HCT116 (cell line): ENCODE measurements at regions not wholly inside any gene's neighbourhood (a gene's known extent, or its start where the extent isn't known, plus 50 kb on each side); places are given as distances from the start of the nearest gene placed in this dataset.
A peak's percentile ranks its signal among the peaks of the same experiment; 100 is the strongest.

Experiments used
- ATAC-seq: fragments of 200-7000 bp; cut with Tn5 transposase; 2 replicates; pipeline ENCODE4 v1.9.1; 2020; ENCODE audit warnings: mild to moderate bottlenecking, moderate library complexity
- BruUV-seq: library from RNA; stranded (reverse); fragments of 400-500 nt; replicated peaks from 2 replicates; lab custom pipeline; 2021; lab: Mats Ljungman, UMichigan
- CTCF ChIA-PET: fragments of 300-600 bp; sonication (Branson Sonifier 250); formaldehyde crosslinking; loops from one replicate; lab custom pipeline; 2021; ENCODE audit warnings: antibody characterized with exemption; lab: Charles Lee
- POLR2A ChIA-PET: fragments of 300-600, 350-600 bp; sonication (Branson Sonifier 250); formaldehyde crosslinking; loops from one replicate; lab custom pipeline; 2021; ENCODE audit warnings: antibody characterized with exemption; lab: Charles Lee
- RAD21 ChIA-PET, 2 experiments: fragments of 300-600 bp; sonication (Branson Sonifier 250); formaldehyde crosslinking; loops; one replicate each; lab custom pipeline; 2023; ENCODE audit warnings: low total read pairs in 2 of 2; ENCODE audit not compliant: uncharacterized antibody in 2 of 2, unreplicated experiment in 2 of 2, low non-redundant PET in 1 of 2; lab: Charles Lee
- DNase-seq: peaks from one replicate; pipeline ENCODE4 v3.0.0-alpha.2; 2010; ENCODE audit warnings: low read depth, low spot score
- H2AFZ ChIP-seq: fragments of 200-600 bp; shearing (Covaris generic), sonication (generic); 2 replicates; pipeline ENCODE4 v1.6.1; 2017; ENCODE audit warnings: low read depth, mixed run types, mixed read lengths, antibody characterized with exemption, low read length; ENCODE audit not compliant: poor library complexity, severe bottlenecking
- H3K27ac ChIP-seq: 2 replicates; pipeline ENCODE4 v1.5.1; 2012; ENCODE audit warnings: low read depth, low read length
- H3K27me3 ChIP-seq: fragments of 200-600 bp; sonication (generic); 2 replicates; pipeline ENCODE4 v1.6.1; 2016; ENCODE audit warnings: mixed run types, low read length, mixed read lengths; ENCODE audit not compliant: insufficient read depth
- H3K36me3 ChIP-seq, 2 experiments: fragments of 200-500 bp in 1 of 2; fragments of 200-600 bp in 1 of 2; sonication (Bioruptor generic) in 1 of 2; sonication (generic) in 1 of 2; 2 replicates each; pipeline versions ENCODE4 v1.5.1 to v1.6.1; 2014 to 2016; ENCODE audit warnings: low read length in 2 of 2, inconsistent platforms in 1 of 2, mixed read lengths in 1 of 2, mixed run types in 1 of 2; ENCODE audit not compliant: insufficient read depth in 2 of 2, control insufficient read depth in 1 of 2
- H3K4me1 ChIP-seq, 2 experiments: fragments of 200-600 bp in 1 of 2; sonication (generic) in 1 of 2; 2 replicates each; pipeline versions ENCODE4 v1.5.1 to v1.6.1; 2012 to 2017; ENCODE audit warnings: low read length in 2 of 2, inconsistent platforms in 1 of 2, mild to moderate bottlenecking in 1 of 2, mixed read lengths in 1 of 2, mixed run types in 1 of 2, moderate library complexity in 1 of 2; ENCODE audit not compliant: insufficient read depth in 2 of 2, control insufficient read depth in 1 of 2
- H3K4me2 ChIP-seq: fragments of 200-600 bp; sonication (generic); 2 replicates; pipeline ENCODE4 v1.6.1; 2017; ENCODE audit warnings: mixed run types, low read length, mixed read lengths
- H3K4me3 ChIP-seq, 2 experiments: fragments of 200-600 bp in 1 of 2; sonication (generic) in 1 of 2; replicated peaks in 1 of 2; 2 replicates each; pipeline ENCODE4 v1.5.1; 2011 to 2016; ENCODE audit warnings: low read length in 2 of 2, control low read depth in 1 of 2, low read depth in 1 of 2, mild to moderate bottlenecking in 1 of 2, mixed read lengths in 1 of 2, mixed run types in 1 of 2
- H3K79me2 ChIP-seq: fragments of 200-600 bp; sonication (generic); 2 replicates; pipeline ENCODE4 v1.6.1; 2017; ENCODE audit warnings: mild to moderate bottlenecking, mixed run types, low read length, moderate library complexity, mixed read lengths; ENCODE audit not compliant: insufficient read depth
- H3K9ac ChIP-seq: fragments of 200-600 bp; sonication (generic); 2 replicates; pipeline ENCODE4 v1.6.1; 2016; ENCODE audit warnings: low read length, mixed read lengths
- H3K9me2 ChIP-seq: fragments of 200-600 bp; sonication (generic), shearing (Covaris generic); 2 replicates; pipeline ENCODE4 v1.6.1; 2017; ENCODE audit warnings: mixed run types, mild to moderate bottlenecking, moderate library complexity; ENCODE audit not compliant: insufficient read depth
- H3K9me3 ChIP-seq, 2 experiments: fragments of 200-500 bp in 1 of 2; fragments of 200-600 bp in 1 of 2; sonication (Bioruptor generic) in 1 of 2; sonication (generic) in 1 of 2; 2 replicates each; pipeline ENCODE4 v1.6.1; 2014 to 2017; ENCODE audit warnings: low read length in 2 of 2, mixed read lengths in 2 of 2, inconsistent platforms in 1 of 2, low read depth in 1 of 2, mild to moderate bottlenecking in 1 of 2, mixed run types in 1 of 2, moderate library complexity in 1 of 2; ENCODE audit not compliant: control insufficient read depth in 1 of 2, insufficient read depth in 1 of 2
- H4K20me1 ChIP-seq: fragments of 200-600 bp; sonication (generic), shearing (Covaris generic); 2 replicates; pipeline ENCODE4 v1.6.1; 2017; ENCODE audit warnings: mixed run types, mild to moderate bottlenecking, moderate library complexity; ENCODE audit not compliant: insufficient read depth
- CEBPB ChIP-seq: IDR thresholded peaks from 2 replicates; pipeline ENCODE4 v1.6.1; 2012; ENCODE audit warnings: low read depth
- EGR1 ChIP-seq: IDR thresholded peaks from 2 replicates; pipeline ENCODE4 v1.6.1; 2012; ENCODE audit warnings: low read depth
- ELF1 ChIP-seq: IDR thresholded peaks from 2 replicates; pipeline ENCODE4 v1.6.1; 2012; ENCODE audit warnings: low read depth, borderline replicate concordance
- EZH2phosphoT487 ChIP-seq: fragments of 200-600 bp; IDR thresholded peaks from 2 replicates; pipeline ENCODE4 v1.6.1; 2018; ENCODE audit warnings: antibody characterized with exemption, borderline replicate concordance
- FOSL1 ChIP-seq: IDR thresholded peaks from 2 replicates; pipeline ENCODE4 v1.6.1; 2012; ENCODE audit warnings: low read depth
- POLR2AphosphoS5 ChIP-seq: IDR thresholded peaks from 2 replicates; pipeline ENCODE4 v1.6.1; 2011; ENCODE audit warnings: mild to moderate bottlenecking, low read depth, low read length, moderate library complexity
- SP1 ChIP-seq: IDR thresholded peaks from 2 replicates; pipeline ENCODE4 v1.6.1; 2012; ENCODE audit warnings: low read depth
- intact Hi-C: fragments of 100-400 bp; cut with micrococcal nuclease; formaldehyde crosslinking; loops from 2 replicates; pipeline ENCODE4 v1.10.0; 2022
- TF ChIP-seq, protein P1 (sequence below): IDR thresholded peaks from 2 replicates; pipeline ENCODE4 v1.6.1; 2012
- TF ChIP-seq, protein P2 (sequence below), 3 experiments: fragments of 200-600 bp in 1 of 3; sonication (generic) in 1 of 3; IDR thresholded peaks in 2 of 3; conservative IDR thresholded peaks in 1 of 3; 2 replicates each; pipeline ENCODE4 v1.5.1; 2012 to 2017; ENCODE audit warnings: low read depth in 2 of 3, low read length in 2 of 3, antibody characterized with exemption in 1 of 3, borderline replicate concordance in 1 of 3, control low read depth in 1 of 3, mild to moderate bottlenecking in 1 of 3, mixed read lengths in 1 of 3, mixed run types in 1 of 3, moderate library complexity in 1 of 3; ENCODE audit not compliant: insufficient read depth in 1 of 3
- TF ChIP-seq, protein P3 (sequence below): IDR thresholded peaks from 2 replicates; pipeline ENCODE4 v1.6.1; 2011; ENCODE audit warnings: mild to moderate bottlenecking, low read length, moderate library complexity; ENCODE audit not compliant: insufficient replicate concordance; ENCODE audit errors: extremely low read depth

DNA sequence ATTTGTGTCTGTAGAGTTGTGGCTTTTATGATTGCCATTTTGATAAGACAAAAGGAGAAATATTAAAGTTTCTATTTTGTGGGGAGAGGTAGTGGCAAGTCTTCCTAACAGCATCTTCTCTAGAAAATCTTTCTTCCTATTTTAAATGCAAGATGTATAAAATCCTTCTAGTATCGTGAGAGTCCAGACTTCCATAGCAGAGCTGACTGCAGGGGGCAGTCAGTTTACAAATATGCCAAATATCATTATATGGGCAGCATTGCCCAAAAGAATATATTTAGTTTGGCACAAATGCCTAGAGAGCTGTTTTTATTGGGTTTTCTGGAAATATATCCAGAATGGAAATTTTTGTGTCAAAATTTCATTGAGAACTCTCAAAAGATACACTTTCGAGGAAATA lies 82.1 kb upstream of the ALDH1A1 start:
- RAD21 ChIA-PET, result no interaction called here
- peaks cover 0 to 8% of the 10 kb centered on the region in 2 experiments; a peak in 2 of 4 replicates for H3K4me1 ChIP-seq

DNA sequence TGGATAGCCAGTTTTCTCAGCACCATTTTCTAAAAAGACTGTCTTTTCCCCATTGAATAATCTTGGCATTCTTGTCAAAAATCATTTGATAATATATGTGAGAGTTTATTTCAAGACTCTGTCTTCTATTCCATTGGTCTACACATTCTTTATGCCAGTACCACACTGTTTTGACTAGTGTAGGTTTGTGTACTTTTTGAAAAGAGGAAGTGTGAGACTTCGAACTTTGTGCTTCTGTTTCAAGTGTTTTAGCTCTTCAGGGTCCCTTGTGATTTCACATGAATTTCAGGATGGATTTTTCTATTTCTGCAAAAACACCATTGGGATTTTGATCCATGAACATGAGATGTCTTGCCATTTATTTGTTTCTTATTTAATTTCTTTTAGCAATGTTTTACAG lies 78.5 kb upstream of the ALDH1A1 start:
- Histone ChIP-seq H3K9me2 (no peaks in the 10 kb centered on the region), H3K9me3 (no peaks in the 10 kb centered on the region), H3K4me3 (no peak overlapping the region), H2AFZ (no peak overlapping the region), H3K4me2 (no peak overlapping the region), H3K27ac (no peak overlapping the region), H3K79me2 (no peaks in the 10 kb centered on the region), H3K4me1 (no peaks in the 10 kb centered on the region), H3K27me3 (no peaks in the 10 kb centered on the region), H3K9ac (no peak overlapping the region), H4K20me1 (no peaks in the 10 kb centered on the region), H3K36me3 (no peaks in the 10 kb centered on the region)
- ATAC-seq (no peak), DNase-seq (no peak)
- TF ChIP-seq, protein P1, sequence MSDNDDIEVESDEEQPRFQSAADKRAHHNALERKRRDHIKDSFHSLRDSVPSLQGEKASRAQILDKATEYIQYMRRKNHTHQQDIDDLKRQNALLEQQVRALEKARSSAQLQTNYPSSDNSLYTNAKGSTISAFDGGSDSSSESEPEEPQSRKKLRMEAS, result no peak
- TF ChIP-seq CEBPB, result no peak
- TF ChIP-seq, protein P2, sequence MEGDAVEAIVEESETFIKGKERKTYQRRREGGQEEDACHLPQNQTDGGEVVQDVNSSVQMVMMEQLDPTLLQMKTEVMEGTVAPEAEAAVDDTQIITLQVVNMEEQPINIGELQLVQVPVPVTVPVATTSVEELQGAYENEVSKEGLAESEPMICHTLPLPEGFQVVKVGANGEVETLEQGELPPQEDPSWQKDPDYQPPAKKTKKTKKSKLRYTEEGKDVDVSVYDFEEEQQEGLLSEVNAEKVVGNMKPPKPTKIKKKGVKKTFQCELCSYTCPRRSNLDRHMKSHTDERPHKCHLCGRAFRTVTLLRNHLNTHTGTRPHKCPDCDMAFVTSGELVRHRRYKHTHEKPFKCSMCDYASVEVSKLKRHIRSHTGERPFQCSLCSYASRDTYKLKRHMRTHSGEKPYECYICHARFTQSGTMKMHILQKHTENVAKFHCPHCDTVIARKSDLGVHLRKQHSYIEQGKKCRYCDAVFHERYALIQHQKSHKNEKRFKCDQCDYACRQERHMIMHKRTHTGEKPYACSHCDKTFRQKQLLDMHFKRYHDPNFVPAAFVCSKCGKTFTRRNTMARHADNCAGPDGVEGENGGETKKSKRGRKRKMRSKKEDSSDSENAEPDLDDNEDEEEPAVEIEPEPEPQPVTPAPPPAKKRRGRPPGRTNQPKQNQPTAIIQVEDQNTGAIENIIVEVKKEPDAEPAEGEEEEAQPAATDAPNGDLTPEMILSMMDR (IDR thresholded peaks at IDR 0.05 in 2 of 3, conservative IDR thresholded peaks at IDR 0.05 in 1 of 3; ENCODE audit: borderline replicate concordance in 1 of 3, insufficient read depth in 1 of 3, low read depth in 2 of 3, low read length in 2 of 3), result no peak
- no peak for TF ChIP-seq SP1
- TF ChIP-seq ELF1, result no peak
- TF ChIP-seq, protein P3, sequence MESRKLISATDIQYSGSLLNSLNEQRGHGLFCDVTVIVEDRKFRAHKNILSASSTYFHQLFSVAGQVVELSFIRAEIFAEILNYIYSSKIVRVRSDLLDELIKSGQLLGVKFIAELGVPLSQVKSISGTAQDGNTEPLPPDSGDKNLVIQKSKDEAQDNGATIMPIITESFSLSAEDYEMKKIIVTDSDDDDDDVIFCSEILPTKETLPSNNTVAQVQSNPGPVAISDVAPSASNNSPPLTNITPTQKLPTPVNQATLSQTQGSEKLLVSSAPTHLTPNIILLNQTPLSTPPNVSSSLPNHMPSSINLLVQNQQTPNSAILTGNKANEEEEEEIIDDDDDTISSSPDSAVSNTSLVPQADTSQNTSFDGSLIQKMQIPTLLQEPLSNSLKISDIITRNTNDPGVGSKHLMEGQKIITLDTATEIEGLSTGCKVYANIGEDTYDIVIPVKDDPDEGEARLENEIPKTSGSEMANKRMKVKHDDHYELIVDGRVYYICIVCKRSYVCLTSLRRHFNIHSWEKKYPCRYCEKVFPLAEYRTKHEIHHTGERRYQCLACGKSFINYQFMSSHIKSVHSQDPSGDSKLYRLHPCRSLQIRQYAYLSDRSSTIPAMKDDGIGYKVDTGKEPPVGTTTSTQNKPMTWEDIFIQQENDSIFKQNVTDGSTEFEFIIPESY, result no peak
- no peak for TF ChIP-seq FOSL1
- TF ChIP-seq EZH2phosphoT487, result no peak
- TF ChIP-seq POLR2AphosphoS5, result no peak
- no TSS peak for BruUV-seq
- ChIA-PET POLR2A (no interaction called here), CTCF (interaction anchor here (1.6 kb wide), 1 partner anchor 9 kb away, joined by 5 read pairs; no protein-coding TSS in a partner anchor), RAD21 (no interaction called here)
- intact Hi-C loops, result no loop called here

More for the DNA sequence above, 82.1 kb upstream of the ALDH1A1 start:
- H3K27me3 ChIP-seq, result no peaks in the 10 kb centered on the region
- H3K9ac ChIP-seq, result no peak overlapping the region
- H3K9me3 ChIP-seq, result no peaks in the 10 kb centered on the region
- H3K27ac ChIP-seq, result no peak overlapping the region
- TF ChIP-seq, protein P2 (IDR thresholded peaks at IDR 0.05 in 2 of 3, conservative IDR thresholded peaks at IDR 0.05 in 1 of 3; ENCODE audit: borderline replicate concordance in 1 of 3, insufficient read depth in 1 of 3, low read depth in 2 of 3, low read length in 2 of 3), result peak; percentile 4 to 17 (median 14); a peak in 1 of 6 replicates
- no peak for TF ChIP-seq EGR1
- no peak overlapping the region for H2AFZ ChIP-seq
- ATAC-seq, result no peak
- H3K4me2 ChIP-seq, result no peak overlapping the region
- H3K36me3 ChIP-seq, result no peaks in the 10 kb centered on the region
- DNase-seq, result no peak
- BruUV-seq, result no TSS peak
- no peaks in the 10 kb centered on the region for H3K79me2 ChIP-seq
- POLR2A ChIA-PET, result no interaction called here
- CTCF ChIA-PET, result no interaction called here
- intact Hi-C loops, result no loop called here
- H3K4me3 ChIP-seq, result no peak overlapping the region
- no peaks in the 10 kb centered on the region for H4K20me1 ChIP-seq
- H3K9me2 ChIP-seq, result no peaks in the 10 kb centered on the region
